ENCODE measurements at regions not wholly inside any gene's neighbourhood (a gene's known extent, or its start where the extent isn't known, plus 50 kb on each side); places are given as distances from the start of the nearest gene placed in this dataset.

DNA sequence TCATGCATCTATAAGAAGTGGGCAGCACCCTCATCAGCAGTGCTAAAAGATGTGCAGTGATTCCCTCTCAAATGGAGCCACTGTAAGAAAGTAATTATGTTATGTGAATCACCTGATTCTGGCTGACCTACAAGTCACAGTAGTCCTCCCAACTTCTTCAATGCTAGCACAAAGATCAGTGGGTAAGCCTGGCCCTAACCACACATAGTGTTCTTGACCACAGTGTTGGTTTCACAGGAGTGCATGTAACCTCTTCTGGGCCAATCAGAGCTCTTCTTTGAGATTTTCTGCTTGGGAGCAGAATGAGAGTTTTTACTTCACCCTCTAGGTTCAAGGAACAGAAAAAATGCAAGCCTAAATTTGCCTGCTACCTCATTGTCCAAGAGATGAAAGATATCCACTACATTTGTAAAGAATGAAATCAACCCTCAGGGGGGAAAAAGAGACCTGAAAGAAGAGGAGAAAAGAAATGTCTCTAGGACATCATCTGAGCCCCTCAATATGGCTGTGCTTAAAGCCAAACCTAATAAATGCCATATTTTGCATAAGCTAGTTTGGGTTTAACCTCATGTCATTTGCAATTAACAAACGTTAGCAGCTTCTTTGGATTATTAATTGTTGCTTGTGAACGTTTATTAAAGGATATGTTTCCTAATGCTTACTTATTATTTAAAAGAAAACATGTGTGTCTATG lies 65.3 kb upstream of the ADRB2 start:
- 36 to 49% methylated on average over 2 of the region's 2 CpGs for WGBS, 2 donors
- TF ChIP-seq, protein P1, sequence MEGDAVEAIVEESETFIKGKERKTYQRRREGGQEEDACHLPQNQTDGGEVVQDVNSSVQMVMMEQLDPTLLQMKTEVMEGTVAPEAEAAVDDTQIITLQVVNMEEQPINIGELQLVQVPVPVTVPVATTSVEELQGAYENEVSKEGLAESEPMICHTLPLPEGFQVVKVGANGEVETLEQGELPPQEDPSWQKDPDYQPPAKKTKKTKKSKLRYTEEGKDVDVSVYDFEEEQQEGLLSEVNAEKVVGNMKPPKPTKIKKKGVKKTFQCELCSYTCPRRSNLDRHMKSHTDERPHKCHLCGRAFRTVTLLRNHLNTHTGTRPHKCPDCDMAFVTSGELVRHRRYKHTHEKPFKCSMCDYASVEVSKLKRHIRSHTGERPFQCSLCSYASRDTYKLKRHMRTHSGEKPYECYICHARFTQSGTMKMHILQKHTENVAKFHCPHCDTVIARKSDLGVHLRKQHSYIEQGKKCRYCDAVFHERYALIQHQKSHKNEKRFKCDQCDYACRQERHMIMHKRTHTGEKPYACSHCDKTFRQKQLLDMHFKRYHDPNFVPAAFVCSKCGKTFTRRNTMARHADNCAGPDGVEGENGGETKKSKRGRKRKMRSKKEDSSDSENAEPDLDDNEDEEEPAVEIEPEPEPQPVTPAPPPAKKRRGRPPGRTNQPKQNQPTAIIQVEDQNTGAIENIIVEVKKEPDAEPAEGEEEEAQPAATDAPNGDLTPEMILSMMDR (IDR thresholded peaks at IDR 0.05) = no peak
- TF ChIP-seq POLR2A (IDR thresholded peaks at IDR 0.05) = no peak
- TF ChIP-seq EP300 (IDR thresholded peaks at IDR 0.05) = no peak
- no peak for TF ChIP-seq POLR2AphosphoS5 (IDR thresholded peaks at IDR 0.05)
- no peak for DNase-seq
- no peaks in the 10 kb centered on the region for H3K36me3 ChIP-seq
- no peak for ATAC-seq (ENCODE audit: low FRiP score in 2 of 2)
- no peaks in the 10 kb centered on the region for H3K27me3 ChIP-seq
- H3K4me3 ChIP-seq = no peak overlapping the region
- H3K9me3 ChIP-seq = no peaks in the 10 kb centered on the region
- H3K27ac ChIP-seq = no peak overlapping the region
- H3K4me1 ChIP-seq = no peaks in the 10 kb centered on the region

DNA sequence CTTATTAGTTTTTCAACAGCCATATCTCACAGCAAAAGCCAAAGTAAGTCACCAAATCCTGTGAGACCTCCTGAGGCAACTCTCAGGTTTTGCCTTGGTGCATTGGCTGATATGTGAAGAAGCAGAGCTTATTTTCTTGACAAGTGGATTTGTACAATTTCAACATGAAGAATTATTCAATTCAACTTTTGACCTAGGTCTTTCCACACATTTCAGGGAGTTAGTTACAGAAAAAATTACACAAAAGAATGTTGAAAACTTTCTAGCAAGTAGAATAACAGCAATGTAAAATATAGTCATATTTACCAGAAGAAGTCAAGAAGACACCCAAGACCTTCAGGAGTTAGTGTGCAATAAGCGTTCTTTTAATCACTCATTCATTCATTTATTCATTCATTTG lies 62.4 kb upstream of the ADRB2 start:
- Histone ChIP-seq H3K9me3 (no peaks in the 10 kb centered on the region), H3K27ac (no peak overlapping the region), H3K4me1 (no peaks in the 10 kb centered on the region), H3K36me3 (no peaks in the 10 kb centered on the region), H3K27me3 (no peaks in the 10 kb centered on the region), H3K4me3 (no peak overlapping the region)
- ATAC-seq (ENCODE audit: low FRiP score in 2 of 2) (no peak), DNase-seq (no peak)
- TF ChIP-seq, protein P1 (IDR thresholded peaks at IDR 0.05) = no peak
- no peak for TF ChIP-seq EP300 (IDR thresholded peaks at IDR 0.05)
- no peak for TF ChIP-seq POLR2A (IDR thresholded peaks at IDR 0.05)
- TF ChIP-seq POLR2AphosphoS5 (IDR thresholded peaks at IDR 0.05) = no peak
- 74 to 83% methylated on average over 1 of the region's 1 CpG for WGBS, 2 donors

DNA sequence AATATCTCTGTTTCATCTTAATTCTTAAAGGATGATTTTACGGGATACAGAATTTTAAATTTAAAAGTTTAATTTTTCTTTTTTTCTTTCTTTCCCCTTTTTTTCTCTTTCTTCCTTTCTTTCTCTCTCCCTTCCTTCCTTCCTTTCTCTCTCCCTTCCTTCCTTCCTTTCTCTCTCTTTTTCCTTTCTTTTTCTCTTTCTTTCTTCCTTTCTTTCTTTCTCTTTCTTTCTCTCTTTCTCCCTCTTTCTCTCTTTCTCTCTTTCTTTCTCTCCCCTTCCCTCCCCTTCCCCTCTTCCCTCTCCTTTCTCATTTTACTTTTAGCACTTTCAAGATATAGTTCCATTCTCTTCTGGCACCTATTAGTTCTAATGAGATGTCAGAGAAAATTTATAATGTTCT lies 61.4 kb upstream of the ADRB2 start:
- ATAC-seq (ENCODE audit: low FRiP score in 2 of 2) = no peak
- H3K27ac ChIP-seq = no peak overlapping the region
- 0 to 44% methylated on average over 1 of the region's 1 CpG for WGBS, 2 donors
- no peak for TF ChIP-seq POLR2AphosphoS5 (IDR thresholded peaks at IDR 0.05)
- TF ChIP-seq EP300 (IDR thresholded peaks at IDR 0.05) = no peak
- TF ChIP-seq, protein P1 (IDR thresholded peaks at IDR 0.05) = no peak
- TF ChIP-seq POLR2A (IDR thresholded peaks at IDR 0.05) = no peak
- no peak overlapping the region for H3K4me3 ChIP-seq
- no peak for DNase-seq
- H3K36me3 ChIP-seq = no peaks in the 10 kb centered on the region
- no peaks in the 10 kb centered on the region for H3K4me1 ChIP-seq
- no peaks in the 10 kb centered on the region for H3K9me3 ChIP-seq
- H3K27me3 ChIP-seq = no peaks in the 10 kb centered on the region

DNA sequence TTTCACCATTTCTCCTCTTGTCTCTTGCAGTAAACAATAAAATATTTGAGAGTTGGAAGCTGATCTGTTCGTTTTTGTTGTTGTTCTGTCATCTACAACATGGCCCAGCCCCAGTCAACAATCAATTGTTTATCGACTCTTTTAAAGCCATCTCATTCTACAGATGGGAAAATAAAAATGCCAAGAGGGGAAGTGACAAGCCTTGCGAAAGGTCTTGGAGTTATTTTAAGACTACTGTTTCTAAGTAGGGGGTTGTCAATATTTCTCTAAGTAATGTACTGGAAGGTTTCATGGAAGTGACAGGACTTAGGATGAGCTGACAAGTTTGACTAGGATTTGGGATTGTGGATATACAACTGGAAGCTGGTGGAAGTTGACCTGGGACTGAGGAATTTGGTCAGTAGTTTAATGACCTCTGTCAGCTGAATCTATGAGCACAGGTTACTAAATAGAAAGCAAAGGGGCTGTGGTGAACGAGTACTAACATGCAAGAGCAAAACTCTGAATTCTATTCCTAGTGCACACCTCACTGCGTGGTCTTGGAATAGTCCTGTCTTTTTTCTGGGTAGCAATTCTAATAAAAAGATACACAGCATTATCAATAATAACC lies 57.5 kb upstream of the ADRB2 start:
- no peak for ATAC-seq (ENCODE audit: low FRiP score in 2 of 2)
- DNase-seq = no peak
- Histone ChIP-seq H3K4me1 (no peaks in the 10 kb centered on the region), H3K36me3 (no peaks in the 10 kb centered on the region), H3K9me3 (no peaks in the 10 kb centered on the region), H3K27me3 (no peaks in the 10 kb centered on the region), H3K4me3 (no peak overlapping the region), H3K27ac (no peak overlapping the region)
- 71 to 73% methylated on average over 5 of the region's 5 CpGs for WGBS, 2 donors
- TF ChIP-seq POLR2AphosphoS5 (IDR thresholded peaks at IDR 0.05) = no peak
- TF ChIP-seq EP300 (IDR thresholded peaks at IDR 0.05) = no peak
- TF ChIP-seq POLR2A (IDR thresholded peaks at IDR 0.05) = no peak
- TF ChIP-seq, protein P1 (IDR thresholded peaks at IDR 0.05) = no peak

DNA sequence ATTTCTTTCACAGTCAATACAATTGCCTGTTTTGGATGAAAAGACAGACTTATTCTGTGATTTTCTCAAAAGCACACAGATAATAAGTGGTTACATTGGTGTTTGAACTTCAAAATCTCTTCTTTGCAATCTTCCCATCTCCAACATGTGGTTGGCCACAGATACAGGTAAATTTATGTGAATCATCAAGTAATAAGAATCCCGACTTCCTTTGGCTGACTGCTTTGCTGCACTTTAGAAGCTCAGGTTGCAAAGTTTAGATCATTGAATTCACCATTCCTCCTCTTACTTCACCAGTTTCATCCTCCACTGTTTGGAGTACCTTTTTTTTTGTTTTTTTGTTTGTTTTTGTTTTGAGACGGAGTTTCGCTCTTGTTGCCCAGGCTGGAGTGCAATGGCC lies 56.5 kb upstream of the ADRB2 start:
- Histone ChIP-seq H3K4me1 (no peaks in the 10 kb centered on the region), H3K36me3 (no peaks in the 10 kb centered on the region), H3K4me3 (no peak overlapping the region), H3K27ac (no peak overlapping the region), H3K9me3 (no peaks in the 10 kb centered on the region), H3K27me3 (no peaks in the 10 kb centered on the region)
- 95 to 96% methylated on average over 3 of the region's 3 CpGs for WGBS, 2 donors
- ATAC-seq (ENCODE audit: low FRiP score in 2 of 2) = no peak
- no peak for DNase-seq
- TF ChIP-seq, protein P1 (IDR thresholded peaks at IDR 0.05) = no peak
- TF ChIP-seq EP300 (IDR thresholded peaks at IDR 0.05) = no peak
- no peak for TF ChIP-seq POLR2A (IDR thresholded peaks at IDR 0.05)
- TF ChIP-seq POLR2AphosphoS5 (IDR thresholded peaks at IDR 0.05) = no peak

Data from upper lobe of left lung (tissue), 6 donors.